Upper lobe of left lung (tissue), 6 donors: ENCODE measurements at regions not wholly inside any gene's neighbourhood (a gene's known extent, or its start where the extent isn't known, plus 50 kb on each side); places are given as distances from the start of the nearest gene placed in this dataset.

Experiments
- ATAC-seq, 2 donors: fragments of 200-7000 bp; cut with Tn5 transposase; one replicate each; pipeline ENCODE4 v1.9.1; 2022; ENCODE audit warnings: mild to moderate bottlenecking in 2 of 2, moderate library complexity in 2 of 2; ENCODE audit not compliant: low FRiP score in 2 of 2
- DNase-seq, 2 donors: peaks; one replicate each; pipeline ENCODE4 v3.0.0-alpha.2; 2019 to 2020
- H3K27ac ChIP-seq, 4 donors: fragments of 200-600 bp; sonication (generic); one replicate each; pipeline ENCODE4 v1.5.1; 2016 to 2019
- H3K27me3 ChIP-seq, 4 donors: fragments of 200-600 bp; sonication (generic); one replicate each; pipeline ENCODE4 v1.5.1; 2017 to 2019
- H3K36me3 ChIP-seq, 4 donors: fragments of 200-600 bp; sonication (generic); one replicate each; pipeline ENCODE4 v1.5.1; 2016 to 2019
- H3K4me1 ChIP-seq, 4 donors: fragments of 200-600 bp; sonication (generic); one replicate each; pipeline ENCODE4 v1.5.1; 2018 to 2019
- H3K4me3 ChIP-seq, 4 donors: fragments of 200-600 bp; sonication (generic); one replicate each; pipeline ENCODE4 v1.5.1; 2017 to 2019; ENCODE audit warnings: mild to moderate bottlenecking in 2 of 4, moderate library complexity in 1 of 4
- H3K9me3 ChIP-seq, 4 donors: fragments of 200-600 bp; sonication (generic); one replicate each; pipeline ENCODE4 v1.5.1; 2018 to 2019
- EP300 ChIP-seq, 4 donors: sonication (generic); formaldehyde crosslinking; IDR thresholded peaks; one replicate each; pipeline ENCODE4 v1.5.1; 2017; ENCODE audit warnings: antibody characterized with exemption in 4 of 4, control low read depth in 2 of 4
- POLR2A ChIP-seq, 4 donors: fragments of 450-650 bp; IDR thresholded peaks; one replicate each; pipeline ENCODE4 v1.5.1; 2016 to 2017; ENCODE audit warnings: antibody characterized with exemption in 4 of 4, mild to moderate bottlenecking in 2 of 4
- POLR2AphosphoS5 ChIP-seq, 2 donors: sonication (generic); formaldehyde crosslinking; IDR thresholded peaks; one replicate each; pipeline ENCODE4 v1.5.1; 2017; ENCODE audit warnings: antibody characterized with exemption in 2 of 2
- WGBS, 2 donors: methylation state at CpG; one replicate each; pipeline ENCODE4 v1.1.5; 2017 to 2018; 5-methylcytosine and 5-hydroxymethylcytosine counted together
- TF ChIP-seq, protein P1 (sequence below), 6 experiments: fragments of 450-650 bp in 4 of 6; fragments of 200-600 bp in 2 of 6; sonication (generic) in 2 of 6; IDR thresholded peaks; one replicate each; pipeline ENCODE4 v1.5.1; 2016 to 2019; ENCODE audit warnings: antibody characterized with exemption in 6 of 6
- donor health status: DM: no; HTN: no; CAD: no; lungs with moderate emphysema.
- donor health status: DM: no; HTN: yes; CAD: no; lungs with severe emphysema.

DNA sequence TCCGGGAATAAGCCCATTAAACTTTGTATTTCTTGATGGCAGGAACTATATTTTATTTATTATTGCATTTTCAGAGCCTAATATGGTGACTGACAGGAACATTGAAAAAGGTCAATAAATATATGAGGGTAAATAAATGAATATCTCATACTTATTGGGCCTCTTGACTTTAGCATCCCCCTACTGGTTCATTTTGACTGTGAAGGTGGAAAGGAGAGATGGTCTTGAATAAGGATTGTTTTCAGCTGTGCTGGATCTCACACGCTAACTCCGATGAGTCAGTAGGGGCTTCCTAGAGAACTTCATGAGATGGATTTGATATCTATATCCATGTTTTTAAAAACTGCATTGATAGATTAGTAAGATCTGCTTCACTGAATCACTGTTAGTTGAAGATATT lies 1026.0 kb downstream of the REEP3 start:
- ATAC-seq: no peak
- Histone ChIP-seq H3K27me3 (no peaks in the 10 kb centered on the region), H3K36me3 (no peaks in the 10 kb centered on the region), H3K4me1 (no peaks in the 10 kb centered on the region), H3K9me3 (no peaks in the 10 kb centered on the region), H3K27ac (no peak overlapping the region), H3K4me3 (no peak overlapping the region)
- no peak for DNase-seq
- 89 to 90% methylated on average over 3 of the region's 3 CpGs for WGBS, 2 donors
- TF ChIP-seq, protein P1, sequence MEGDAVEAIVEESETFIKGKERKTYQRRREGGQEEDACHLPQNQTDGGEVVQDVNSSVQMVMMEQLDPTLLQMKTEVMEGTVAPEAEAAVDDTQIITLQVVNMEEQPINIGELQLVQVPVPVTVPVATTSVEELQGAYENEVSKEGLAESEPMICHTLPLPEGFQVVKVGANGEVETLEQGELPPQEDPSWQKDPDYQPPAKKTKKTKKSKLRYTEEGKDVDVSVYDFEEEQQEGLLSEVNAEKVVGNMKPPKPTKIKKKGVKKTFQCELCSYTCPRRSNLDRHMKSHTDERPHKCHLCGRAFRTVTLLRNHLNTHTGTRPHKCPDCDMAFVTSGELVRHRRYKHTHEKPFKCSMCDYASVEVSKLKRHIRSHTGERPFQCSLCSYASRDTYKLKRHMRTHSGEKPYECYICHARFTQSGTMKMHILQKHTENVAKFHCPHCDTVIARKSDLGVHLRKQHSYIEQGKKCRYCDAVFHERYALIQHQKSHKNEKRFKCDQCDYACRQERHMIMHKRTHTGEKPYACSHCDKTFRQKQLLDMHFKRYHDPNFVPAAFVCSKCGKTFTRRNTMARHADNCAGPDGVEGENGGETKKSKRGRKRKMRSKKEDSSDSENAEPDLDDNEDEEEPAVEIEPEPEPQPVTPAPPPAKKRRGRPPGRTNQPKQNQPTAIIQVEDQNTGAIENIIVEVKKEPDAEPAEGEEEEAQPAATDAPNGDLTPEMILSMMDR (IDR thresholded peaks at IDR 0.05): no peak
- no peak for TF ChIP-seq POLR2A (IDR thresholded peaks at IDR 0.05)
- no peak for TF ChIP-seq POLR2AphosphoS5 (IDR thresholded peaks at IDR 0.05)
- no peak for TF ChIP-seq EP300 (IDR thresholded peaks at IDR 0.05)

DNA sequence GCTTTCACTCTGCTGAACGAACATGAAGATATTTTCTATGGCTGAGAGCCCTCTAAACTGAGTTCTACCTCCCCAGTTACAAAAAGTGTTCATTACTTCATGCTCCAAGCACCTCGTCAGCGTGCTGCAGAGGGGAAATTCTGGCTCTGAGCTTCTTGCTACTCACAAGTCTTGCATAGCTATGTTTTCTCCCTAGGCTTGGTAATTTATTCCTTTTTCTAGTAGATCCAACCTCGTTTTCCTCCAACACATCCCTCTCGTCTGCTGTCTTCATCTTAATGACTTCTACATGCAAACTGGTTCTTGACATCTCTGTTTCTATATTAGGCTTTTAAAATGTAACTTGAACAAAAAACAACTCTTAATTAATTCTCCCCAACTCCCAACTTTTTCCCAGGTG lies 1034.5 kb downstream of the REEP3 start:
- no peak overlapping the region for H3K4me3 ChIP-seq
- no peak overlapping the region for H3K27ac ChIP-seq
- no peaks in the 10 kb centered on the region for H3K9me3 ChIP-seq
- DNase-seq: no peak
- no peaks in the 10 kb centered on the region for H3K4me1 ChIP-seq
- no peak for TF ChIP-seq POLR2A (IDR thresholded peaks at IDR 0.05)
- no peak for TF ChIP-seq POLR2AphosphoS5 (IDR thresholded peaks at IDR 0.05)
- TF ChIP-seq, protein P1 (IDR thresholded peaks at IDR 0.05): no peak
- TF ChIP-seq EP300 (IDR thresholded peaks at IDR 0.05): no peak
- H3K27me3 ChIP-seq: no peaks in the 10 kb centered on the region
- ATAC-seq: no peak
- 81 to 82% methylated on average over 5 of the region's 5 CpGs for WGBS, 2 donors
- H3K36me3 ChIP-seq: no peaks in the 10 kb centered on the region

GRCh38 chr10:64558094-64558835 lies 1037.1 kb downstream of the REEP3 start:
- no peaks in the 10 kb centered on the region for H3K27me3 ChIP-seq
- H3K36me3 ChIP-seq: no peaks in the 10 kb centered on the region
- no peak overlapping the region for H3K27ac ChIP-seq
- DNase-seq (no peak), ATAC-seq (no peak)
- no peak overlapping the region for H3K4me3 ChIP-seq
- TF ChIP-seq POLR2AphosphoS5 (IDR thresholded peaks at IDR 0.05) (no peak), POLR2A (IDR thresholded peaks at IDR 0.05) (no peak), EP300 (IDR thresholded peaks at IDR 0.05) (no peak)
- TF ChIP-seq, protein P1 (IDR thresholded peaks at IDR 0.05): no peak
- H3K9me3 ChIP-seq: no peaks in the 10 kb centered on the region
- whole genome bisulfite sequencing, 2 donors: 78 to 81% methylated on average over 5 of the region's 5 CpGs
- no peaks in the 10 kb centered on the region for H3K4me1 ChIP-seq

GRCh38 chr10:64571056-64571455 lies 1049.9 kb downstream of the REEP3 start:
- Histone ChIP-seq H3K4me1 (peaks cover 0 to 5% (median 0%) of the 10 kb centered on the region in 4 donors), H3K27me3 (no peaks in the 10 kb centered on the region), H3K27ac (no peak overlapping the region), H3K9me3 (peaks cover 0 to 9% (median 3%) of the 10 kb centered on the region in 4 donors), H3K4me3 (no peak overlapping the region), H3K36me3 (no peaks in the 10 kb centered on the region)
- no peak for ATAC-seq
- 83 to 96% methylated on average over 1 of the region's 1 CpG for WGBS, 2 donors
- TF ChIP-seq POLR2A (IDR thresholded peaks at IDR 0.05) (no peak), POLR2AphosphoS5 (IDR thresholded peaks at IDR 0.05) (no peak), EP300 (IDR thresholded peaks at IDR 0.05) (no peak)
- TF ChIP-seq, protein P1 (IDR thresholded peaks at IDR 0.05): no peak
- no peak for DNase-seq
